ENCODE measurements at regions not wholly inside any gene's neighbourhood (a gene's known extent, or its start where the extent isn't known, plus 50 kb on each side); places are given as distances from the start of the nearest gene placed in this dataset.

DNA sequence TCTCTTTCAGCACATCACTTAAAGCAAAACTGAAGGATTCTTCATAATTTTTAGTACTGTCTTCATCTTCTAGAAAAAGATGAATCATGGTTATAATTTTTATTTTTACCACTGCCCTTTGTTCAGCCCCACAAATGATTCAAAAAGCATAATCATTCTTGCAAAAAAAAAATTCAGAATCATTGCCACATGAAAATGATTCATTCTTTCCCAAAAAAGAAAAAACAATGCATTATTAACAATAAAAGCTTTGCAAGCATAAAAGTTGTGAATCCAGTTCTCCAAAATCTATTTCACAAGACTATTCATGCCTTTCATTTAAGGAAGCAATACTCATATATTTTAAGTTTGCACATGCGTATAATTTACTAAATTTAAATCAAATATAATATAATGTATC is 204.8 kb downstream of the RBM43 start:
- H3K9me3 ChIP-seq (ENCODE audit: control insufficient read depth, insufficient read depth, low read depth, low read length), result no peaks in the 10 kb centered on the region
- TF ChIP-seq, protein P1, sequence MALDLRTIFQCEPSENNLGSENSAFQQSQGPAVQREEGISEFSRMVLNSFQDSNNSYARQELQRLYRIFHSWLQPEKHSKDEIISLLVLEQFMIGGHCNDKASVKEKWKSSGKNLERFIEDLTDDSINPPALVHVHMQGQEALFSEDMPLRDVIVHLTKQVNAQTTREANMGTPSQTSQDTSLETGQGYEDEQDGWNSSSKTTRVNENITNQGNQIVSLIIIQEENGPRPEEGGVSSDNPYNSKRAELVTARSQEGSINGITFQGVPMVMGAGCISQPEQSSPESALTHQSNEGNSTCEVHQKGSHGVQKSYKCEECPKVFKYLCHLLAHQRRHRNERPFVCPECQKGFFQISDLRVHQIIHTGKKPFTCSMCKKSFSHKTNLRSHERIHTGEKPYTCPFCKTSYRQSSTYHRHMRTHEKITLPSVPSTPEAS (tag by site-specific recombination; IDR thresholded peaks at IDR 0.05), result no peak
- TF ChIP-seq ZNF202 (tag by site-specific recombination; IDR thresholded peaks at IDR 0.05; ENCODE audit: borderline replicate concordance) (no peak), ZBTB8A (tag by site-specific recombination; IDR thresholded peaks at IDR 0.05) (no peak), ZNF629 (tag by site-specific recombination; IDR thresholded peaks at IDR 0.05) (no peak), ZSCAN5A (tag by site-specific recombination; IDR thresholded peaks at IDR 0.05) (no peak), ZSCAN16 (tag by site-specific recombination; IDR thresholded peaks at IDR 0.05) (no peak)
- POLR2A ChIA-PET, result no interaction called here
- no peaks in the 10 kb centered on the region for H3K36me3 ChIP-seq (ENCODE audit: control insufficient read depth in 2 of 2, insufficient read depth in 1 of 2, low read length in 2 of 2)
- CTCF ChIA-PET, result no interaction called here
- H3K27ac ChIP-seq (ENCODE audit: extremely low read depth, low read depth, low read length), result no peak overlapping the region
- no peaks in the 10 kb centered on the region for H3K4me1 ChIP-seq (ENCODE audit: control insufficient read depth, insufficient read depth, low read length)
- H3K4me3 ChIP-seq (ENCODE audit: low read depth, low read length), result no peak overlapping the region

DNA sequence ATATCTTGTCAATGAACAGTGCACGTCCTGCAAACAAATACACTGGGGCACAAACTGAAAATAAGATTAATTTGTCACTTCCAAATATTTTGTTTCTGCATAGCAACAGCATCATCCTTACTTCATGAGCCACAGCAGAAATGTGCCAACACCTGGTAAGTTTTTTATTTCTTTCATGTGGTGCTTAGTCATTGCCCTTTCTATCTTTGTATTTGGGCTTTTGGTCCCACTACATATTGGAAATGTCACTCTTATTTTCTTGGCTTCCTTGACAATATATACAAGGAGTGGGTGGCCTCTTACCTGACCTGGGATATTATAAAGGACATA is 208.0 kb downstream of the RBM43 start:
- CTCF ChIA-PET, result interaction anchor here (1.4 to 2.5 kb wide), 2 partner anchors 15 to 186 kb away, joined by 4 to 9 read pairs; no protein-coding TSS in a partner anchor
- POLR2A ChIA-PET, result no interaction called here
- Histone ChIP-seq H3K27ac (ENCODE audit: extremely low read depth, low read depth, low read length) (no peak overlapping the region), H3K4me1 (ENCODE audit: control insufficient read depth, insufficient read depth, low read length) (no peaks in the 10 kb centered on the region), H3K9me3 (ENCODE audit: control insufficient read depth, insufficient read depth, low read depth, low read length) (no peaks in the 10 kb centered on the region), H3K4me3 (ENCODE audit: low read depth, low read length) (no peak overlapping the region), H3K36me3 (ENCODE audit: control insufficient read depth in 2 of 2, insufficient read depth in 1 of 2, low read length in 2 of 2) (no peaks in the 10 kb centered on the region)
- TF ChIP-seq ZSCAN5A (tag by site-specific recombination; IDR thresholded peaks at IDR 0.05) (no peak), ZNF335 (tag by site-specific recombination; conservative IDR thresholded peaks at IDR 0.05) (no peak)

- TF ChIP-seq ZNF302 (tag by site-specific recombination; IDR thresholded peaks at IDR 0.05; ENCODE audit: low read depth) (no peak), KLF16 (tag by site-specific recombination; IDR thresholded peaks at IDR 0.05) (no peak), KLF10 (tag by site-specific recombination; IDR thresholded peaks at IDR 0.05) (no peak), SCRT2 (tag by site-specific recombination; IDR thresholded peaks at IDR 0.05) (no peak), ZNF626 (tag by site-specific recombination; IDR thresholded peaks at IDR 0.05) (no peak), BCL11B (tag by site-specific recombination; IDR thresholded peaks at IDR 0.05; ENCODE audit: low read depth) (no peak), MZF1 (tag by site-specific recombination; IDR thresholded peaks at IDR 0.05; ENCODE audit: borderline replicate concordance) (no peak), ZNF146 (tag by site-specific recombination; IDR thresholded peaks at IDR 0.05) (no peak), SETDB1 (IDR thresholded peaks at IDR 0.05; ENCODE audit: insufficient read length, low read length) (no peak), ZNF670 (tag by site-specific recombination; IDR thresholded peaks at IDR 0.05; ENCODE audit: low read depth) (no peak), ZNF239 (tag by site-specific recombination; IDR thresholded peaks at IDR 0.05) (no peak), ZNF544 (tag by site-specific recombination; IDR thresholded peaks at IDR 0.05) (no peak)
- TF ChIP-seq, protein P2, sequence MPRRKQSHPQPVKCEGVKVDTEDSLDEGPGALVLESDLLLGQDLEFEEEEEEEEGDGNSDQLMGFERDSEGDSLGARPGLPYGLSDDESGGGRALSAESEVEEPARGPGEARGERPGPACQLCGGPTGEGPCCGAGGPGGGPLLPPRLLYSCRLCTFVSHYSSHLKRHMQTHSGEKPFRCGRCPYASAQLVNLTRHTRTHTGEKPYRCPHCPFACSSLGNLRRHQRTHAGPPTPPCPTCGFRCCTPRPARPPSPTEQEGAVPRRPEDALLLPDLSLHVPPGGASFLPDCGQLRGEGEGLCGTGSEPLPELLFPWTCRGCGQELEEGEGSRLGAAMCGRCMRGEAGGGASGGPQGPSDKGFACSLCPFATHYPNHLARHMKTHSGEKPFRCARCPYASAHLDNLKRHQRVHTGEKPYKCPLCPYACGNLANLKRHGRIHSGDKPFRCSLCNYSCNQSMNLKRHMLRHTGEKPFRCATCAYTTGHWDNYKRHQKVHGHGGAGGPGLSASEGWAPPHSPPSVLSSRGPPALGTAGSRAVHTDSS (tag by site-specific recombination; IDR thresholded peaks at IDR 0.05), result no peak
- TF ChIP-seq, protein P3, sequence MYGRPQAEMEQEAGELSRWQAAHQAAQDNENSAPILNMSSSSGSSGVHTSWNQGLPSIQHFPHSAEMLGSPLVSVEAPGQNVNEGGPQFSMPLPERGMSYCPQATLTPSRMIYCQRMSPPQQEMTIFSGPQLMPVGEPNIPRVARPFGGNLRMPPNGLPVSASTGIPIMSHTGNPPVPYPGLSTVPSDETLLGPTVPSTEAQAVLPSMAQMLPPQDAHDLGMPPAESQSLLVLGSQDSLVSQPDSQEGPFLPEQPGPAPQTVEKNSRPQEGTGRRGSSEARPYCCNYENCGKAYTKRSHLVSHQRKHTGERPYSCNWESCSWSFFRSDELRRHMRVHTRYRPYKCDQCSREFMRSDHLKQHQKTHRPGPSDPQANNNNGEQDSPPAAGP (tag by site-specific recombination; IDR thresholded peaks at IDR 0.05), result no peak
- Histone ChIP-seq H3K4me3 (ENCODE audit: low read depth, low read length) (no peak overlapping the region), H3K36me3 (ENCODE audit: control insufficient read depth in 2 of 2, insufficient read depth in 1 of 2, low read length in 2 of 2) (no peaks in the 10 kb centered on the region), H3K4me1 (ENCODE audit: control insufficient read depth, insufficient read depth, low read length) (no peaks in the 10 kb centered on the region), H3K9me3 (ENCODE audit: control insufficient read depth, insufficient read depth, low read depth, low read length) (no peaks in the 10 kb centered on the region), H3K27ac (ENCODE audit: extremely low read depth, low read depth, low read length) (no peak overlapping the region)
- CTCF ChIA-PET, result interaction anchor here (0.6 to 3.8 kb wide), 7 partner anchors 16 to 279 kb away, joined by 3 to 15 read pairs (median 3); no protein-coding TSS in a partner anchor
- POLR2A ChIA-PET, result no interaction called here
Measured at GRCh38 chr2:151052850-151053660, 208.6 kb downstream of the RBM43 start.

Measured in HEK293 (cell line).